ENCODE measurements at regions not wholly inside any gene's neighbourhood (a gene's known extent, or its start where the extent isn't known, plus 50 kb on each side); places are given as distances from the start of the nearest gene placed in this dataset.

DNA sequence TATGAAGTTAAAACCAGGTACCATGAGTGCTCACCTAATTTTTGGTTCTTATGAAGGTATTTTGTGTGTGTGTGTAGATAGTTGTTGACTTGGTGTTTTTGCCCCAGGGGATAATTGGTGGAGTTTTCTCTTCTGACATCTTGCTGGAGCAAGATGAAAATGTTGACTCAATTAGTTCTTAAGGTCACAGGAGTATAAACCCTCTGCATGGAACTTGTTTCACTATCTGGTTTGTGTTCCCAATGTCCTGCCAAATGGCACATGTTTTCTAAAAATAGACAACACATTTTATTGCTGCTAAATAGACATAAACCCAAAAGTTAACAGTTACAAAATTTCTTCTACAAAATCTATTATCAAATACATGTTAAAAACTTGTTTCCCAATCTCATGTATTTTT, 180.9 kb downstream of the FAM170A start:
- TF ChIP-seq CTCF (IDR thresholded peaks at IDR 0.05; ENCODE audit: borderline replicate concordance, extremely low read depth, low read length, poor library complexity, severe bottlenecking) (no peak), EZH2 (IDR thresholded peaks at IDR 0.05; ENCODE audit: borderline replicate concordance, low read depth, low read length, severe bottlenecking) (no peak)
